HL-60/S4 (cell line): ENCODE measurements at regions not wholly inside any gene's neighbourhood (a gene's known extent, or its start where the extent isn't known, plus 50 kb on each side); places are given as distances from the start of the nearest gene placed in this dataset.

Experiments used
- in situ Hi-C: fragments of 300-500 bp; cut with MboI; formaldehyde crosslinking; loops from 2 replicates; pipeline ENCODE4 v1.14.3; 2022; ENCODE audit warnings: low sequenced_read_pairs

DNA sequence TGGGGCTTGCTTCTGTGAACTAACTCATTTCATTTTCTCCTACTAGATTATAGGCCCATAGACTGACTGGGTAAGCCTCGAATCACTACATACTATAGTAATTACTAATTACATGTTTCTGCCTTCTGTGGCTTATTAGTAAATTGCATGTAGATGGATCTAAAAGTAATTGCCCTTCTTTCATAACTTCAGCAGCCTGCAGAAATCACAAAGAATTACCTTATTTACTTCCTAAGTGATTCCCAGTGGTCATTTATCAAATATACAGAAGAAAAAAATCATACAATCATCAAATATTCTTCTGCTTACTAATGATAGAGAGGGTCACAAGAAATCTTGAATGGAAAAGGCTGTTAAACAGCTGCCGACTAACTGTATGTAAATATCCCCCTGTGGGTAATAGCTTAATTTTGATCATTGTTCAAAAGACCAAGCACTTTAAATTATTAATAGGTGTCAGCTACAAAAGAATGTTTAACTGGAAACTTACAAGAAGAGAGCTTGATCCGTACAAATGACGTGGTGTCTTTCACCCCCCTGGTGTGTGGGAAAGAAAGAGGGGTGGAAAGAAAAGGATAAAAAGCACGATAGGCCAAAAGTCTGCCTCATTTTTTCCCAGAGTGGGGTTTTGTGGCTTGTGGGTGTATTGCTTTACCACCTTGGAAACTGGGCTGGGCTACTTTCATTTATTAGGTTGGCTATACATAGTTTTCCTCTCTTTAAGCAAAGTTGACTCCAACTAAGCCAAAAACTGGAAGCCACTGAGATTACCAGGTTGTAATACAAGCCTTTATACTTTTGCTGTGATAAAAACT lies 361.8 kb upstream of the ZMIZ1 start:
- in situ Hi-C loops, result no loop called here

DNA sequence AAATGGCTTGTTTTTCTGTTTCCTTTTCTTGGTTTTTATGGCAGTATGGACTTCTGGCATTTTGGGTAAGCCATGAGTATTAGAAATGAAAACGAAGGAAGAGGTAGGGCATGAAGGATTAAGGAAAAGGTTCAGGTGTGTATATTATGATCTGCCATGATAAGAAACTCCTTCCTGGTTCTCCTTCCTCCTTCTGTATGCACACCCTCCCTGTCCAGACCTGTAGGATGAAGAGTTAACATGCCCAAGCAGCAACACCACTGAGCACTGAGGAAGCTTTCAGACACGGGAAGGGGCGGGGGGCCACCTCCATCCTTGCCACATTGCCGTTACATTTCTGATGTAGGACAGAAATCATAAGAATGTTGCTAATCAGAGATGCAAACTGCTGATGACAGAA lies 361.0 kb upstream of the ZMIZ1 start:
- in situ Hi-C loops, result no loop called here

DNA sequence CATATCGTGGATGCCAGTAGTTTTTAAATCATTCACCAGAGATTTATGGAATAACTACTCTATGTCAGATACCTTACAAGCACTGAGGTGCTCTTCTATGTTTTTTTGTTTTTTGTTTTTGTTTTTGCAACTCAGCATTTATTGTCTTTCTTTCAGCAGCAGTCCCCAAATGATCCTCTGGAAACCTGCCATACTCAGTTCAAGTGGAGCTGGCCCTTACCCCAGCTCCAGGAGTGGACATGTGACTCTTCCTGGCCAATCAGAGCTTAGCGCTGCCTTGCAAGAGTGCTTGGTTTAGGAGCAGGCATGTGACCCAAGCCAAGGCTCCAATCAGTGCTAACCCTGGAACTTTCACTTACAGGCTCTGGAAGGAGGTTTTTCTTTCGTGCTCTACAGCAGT lies 356.6 kb upstream of the ZMIZ1 start:
- in situ Hi-C loops, result no loop called here

DNA sequence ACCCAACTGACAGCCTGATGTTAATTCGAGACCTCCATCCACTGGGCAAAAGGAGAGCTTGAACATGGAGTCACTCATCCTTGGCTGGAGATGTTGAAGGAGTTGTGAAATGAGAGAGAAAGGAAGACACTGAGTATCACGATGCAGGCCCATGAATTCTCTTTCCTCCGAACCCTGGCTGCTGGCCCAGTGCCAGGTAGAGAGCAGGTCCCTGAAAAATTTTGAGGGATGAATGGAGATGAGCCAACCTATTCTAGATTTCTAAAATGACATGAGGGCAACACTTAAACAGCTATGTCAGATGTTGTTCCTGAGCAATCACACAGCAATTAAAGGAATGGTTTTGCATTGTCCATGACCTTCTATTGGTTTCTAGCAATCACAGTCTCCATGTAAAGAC lies 355.1 kb upstream of the ZMIZ1 start:
- in situ Hi-C loops, result no loop called here

DNA sequence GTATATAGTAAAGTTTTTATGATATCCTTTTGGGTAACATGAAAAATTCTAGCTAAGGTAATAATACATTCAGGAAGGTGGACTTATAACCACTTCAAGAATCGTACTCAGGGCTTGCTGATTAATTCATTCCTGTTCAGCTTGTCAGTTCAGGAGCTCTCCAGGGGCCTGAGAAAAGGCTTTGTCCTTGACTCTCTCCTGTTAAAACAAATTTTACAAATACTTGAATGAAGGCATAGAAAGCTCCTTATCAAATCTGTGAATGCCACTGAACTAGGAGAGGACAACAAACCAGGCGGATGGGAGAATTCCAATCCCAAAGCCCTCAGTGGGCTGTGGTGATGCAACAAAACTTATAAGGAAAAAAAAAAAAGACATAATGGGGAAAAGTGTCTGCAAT lies 354.5 kb upstream of the ZMIZ1 start:
- in situ Hi-C loops, result no loop called here

DNA sequence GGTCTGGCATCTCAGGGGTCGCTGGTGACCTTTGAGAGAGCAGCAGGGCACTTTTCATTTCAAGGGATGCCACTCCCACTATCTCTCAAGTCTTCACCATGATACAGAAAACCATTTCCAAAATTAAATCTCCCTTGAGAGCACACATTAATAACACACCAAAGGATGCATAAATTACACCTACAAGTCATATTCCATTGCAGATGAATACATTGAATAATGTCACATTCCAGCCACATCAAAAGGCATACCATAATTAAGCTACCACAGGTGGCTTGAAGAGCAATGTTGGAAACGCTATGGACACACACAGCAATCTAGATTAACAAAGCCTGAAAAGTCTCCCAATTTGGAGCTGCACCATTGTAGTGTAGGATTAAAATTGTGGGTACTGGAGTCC lies 353.3 kb upstream of the ZMIZ1 start:
- in situ Hi-C loops, result no loop called here

DNA sequence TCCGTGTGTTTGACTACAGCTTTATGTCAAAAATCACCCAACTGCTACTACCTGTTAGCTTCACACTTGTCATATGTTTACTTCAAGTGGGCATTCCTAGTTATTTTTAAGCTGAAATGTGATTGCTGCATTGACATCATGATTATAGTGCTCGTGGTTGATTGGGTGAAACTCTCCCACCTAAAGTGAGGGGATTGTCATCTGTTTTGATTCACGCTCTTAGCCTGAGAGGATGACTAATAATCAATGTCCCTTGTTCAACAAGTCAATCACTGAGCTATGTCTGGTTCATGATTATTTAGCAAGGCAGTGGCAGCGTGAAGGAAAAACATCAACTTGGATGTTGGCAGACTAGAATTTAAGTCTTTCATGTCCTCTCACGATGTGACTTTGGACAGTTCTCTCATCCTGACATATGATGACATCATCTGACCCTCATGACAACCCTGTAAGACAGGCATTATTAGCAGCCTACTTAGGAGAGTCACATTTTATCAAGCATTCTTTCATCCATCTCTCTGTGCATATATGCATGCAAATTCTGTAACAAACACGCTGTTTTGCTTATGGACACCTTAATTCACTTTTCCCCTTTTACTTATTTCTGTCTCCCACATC lies 352.6 kb upstream of the ZMIZ1 start:
- in situ Hi-C loops, result no loop called here

DNA sequence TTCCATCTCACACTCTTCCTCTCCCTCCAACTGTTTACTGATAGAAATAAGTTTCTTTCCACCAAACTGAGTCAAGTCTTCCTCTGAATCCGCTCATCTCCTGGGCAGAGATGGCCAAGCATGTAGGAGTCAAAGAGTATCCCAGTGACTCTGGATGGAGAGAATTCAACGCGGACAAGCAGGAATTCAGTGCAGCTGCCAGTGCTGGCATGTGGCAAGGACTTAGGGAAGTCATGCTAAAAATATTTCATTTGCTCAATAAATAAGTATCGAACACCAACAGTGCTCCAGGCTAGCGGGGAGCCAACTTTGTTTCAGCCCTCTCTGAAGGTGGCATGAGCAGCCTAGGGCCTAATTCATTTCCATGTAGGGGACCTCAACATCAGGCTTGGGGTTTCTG lies 351.6 kb upstream of the ZMIZ1 start:
- in situ Hi-C loops, result no loop called here

DNA sequence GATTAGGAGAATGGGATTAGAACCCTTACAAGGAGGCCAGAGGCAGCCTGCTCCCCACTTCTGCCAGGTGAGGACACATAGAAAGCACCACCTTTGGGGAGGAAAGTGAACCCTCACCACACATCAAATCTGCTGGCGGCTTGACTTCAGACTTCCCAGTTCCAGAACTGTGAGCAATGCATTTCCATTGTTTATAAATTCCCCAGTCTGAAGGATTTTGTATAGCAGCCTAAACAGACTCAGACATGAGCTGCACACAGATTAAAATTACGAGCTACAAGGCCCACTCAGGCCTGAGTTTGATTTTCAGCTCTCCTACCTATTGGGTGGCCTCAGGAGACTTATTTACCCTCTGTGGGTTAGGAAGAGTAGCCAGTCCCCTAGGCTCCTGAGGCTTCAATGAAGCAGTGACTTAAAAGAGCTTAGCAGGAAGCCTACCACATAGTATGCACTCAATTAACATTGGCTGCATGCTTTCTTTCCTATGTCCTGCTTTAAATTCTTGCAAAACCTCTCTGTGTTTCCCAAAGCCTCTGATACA lies 350.7 kb upstream of the ZMIZ1 start:
- in situ Hi-C loops, result no loop called here

DNA sequence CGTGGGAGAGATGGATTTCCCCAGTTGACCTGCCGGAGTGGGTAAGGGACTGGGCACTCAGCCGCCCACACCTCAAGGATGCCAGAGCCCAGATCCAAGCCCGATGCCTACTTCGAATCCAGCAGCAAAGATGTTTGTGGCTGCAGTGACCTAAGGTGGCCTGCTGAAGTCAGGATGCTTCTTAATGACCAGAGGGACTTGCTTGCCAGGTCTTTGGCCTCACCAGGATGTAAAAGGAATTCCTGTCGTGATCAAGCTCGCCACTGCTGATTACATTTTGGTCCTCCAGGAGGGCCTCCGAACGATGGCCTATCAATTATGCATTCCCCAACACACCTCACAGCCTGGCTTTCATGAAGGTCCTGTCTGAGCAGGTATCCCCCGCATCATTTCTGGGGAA lies 349.5 kb upstream of the ZMIZ1 start:
- in situ Hi-C loops, result no loop called here

DNA sequence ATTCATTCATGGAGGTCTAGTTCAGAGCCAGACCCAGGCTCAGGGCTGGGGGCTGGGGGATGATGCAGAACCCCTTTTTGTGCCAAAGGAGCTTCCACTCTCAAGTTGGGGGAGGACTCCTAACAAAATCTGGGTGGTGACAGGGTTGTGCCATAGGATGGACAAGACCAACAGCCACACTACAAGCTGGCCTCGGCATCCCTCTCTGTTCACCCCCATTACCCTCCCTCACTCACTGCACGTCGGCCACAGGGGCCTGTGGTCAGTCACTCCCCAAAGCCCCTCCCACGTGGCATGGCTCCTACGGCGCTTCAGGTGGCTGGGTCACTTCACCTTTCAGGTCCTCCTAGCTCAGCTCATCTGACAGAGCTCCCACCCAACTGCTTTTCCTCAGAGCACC lies 348.7 kb upstream of the ZMIZ1 start:
- in situ Hi-C loops, result no loop called here

DNA sequence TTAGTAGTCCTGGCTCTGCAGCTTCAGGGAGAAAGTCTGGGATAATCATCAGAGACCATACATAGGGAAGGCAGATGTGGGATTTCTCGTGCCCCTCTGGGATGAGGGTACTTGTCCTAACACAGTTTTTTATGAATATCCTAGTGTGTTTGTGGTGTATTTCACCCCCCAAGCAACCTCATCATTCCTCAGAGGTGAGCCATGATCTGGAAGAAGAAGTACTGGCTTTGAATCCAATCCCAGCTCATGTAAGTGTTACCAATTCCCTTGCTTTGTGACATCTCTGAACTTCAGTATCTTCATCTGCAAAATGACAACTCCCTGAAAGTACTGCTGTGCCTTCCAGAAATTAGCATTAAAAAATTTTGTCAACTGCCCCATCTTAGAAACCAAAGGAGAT lies 347.5 kb upstream of the ZMIZ1 start:
- in situ Hi-C loops, result no loop called here

DNA sequence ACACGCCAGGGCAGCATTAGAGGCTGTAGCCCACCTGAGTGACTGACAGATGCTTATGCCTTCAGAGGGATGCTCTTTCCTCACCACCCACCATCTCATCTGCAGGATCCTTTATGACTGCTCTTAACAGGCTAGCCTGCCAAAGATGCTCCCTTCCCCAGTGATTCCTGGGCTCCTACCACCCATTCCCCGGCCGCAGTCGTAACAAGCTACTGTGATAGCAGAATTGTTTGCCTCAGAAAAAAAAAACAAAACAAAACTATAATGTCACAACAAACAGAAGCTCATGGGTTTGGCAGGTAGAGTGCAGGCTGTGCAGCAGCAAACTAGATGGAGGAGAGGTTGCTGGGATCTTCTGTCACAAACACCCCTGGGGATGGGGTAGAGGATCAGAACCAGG lies 343.9 kb upstream of the ZMIZ1 start:
- in situ Hi-C loops, result no loop called here

DNA sequence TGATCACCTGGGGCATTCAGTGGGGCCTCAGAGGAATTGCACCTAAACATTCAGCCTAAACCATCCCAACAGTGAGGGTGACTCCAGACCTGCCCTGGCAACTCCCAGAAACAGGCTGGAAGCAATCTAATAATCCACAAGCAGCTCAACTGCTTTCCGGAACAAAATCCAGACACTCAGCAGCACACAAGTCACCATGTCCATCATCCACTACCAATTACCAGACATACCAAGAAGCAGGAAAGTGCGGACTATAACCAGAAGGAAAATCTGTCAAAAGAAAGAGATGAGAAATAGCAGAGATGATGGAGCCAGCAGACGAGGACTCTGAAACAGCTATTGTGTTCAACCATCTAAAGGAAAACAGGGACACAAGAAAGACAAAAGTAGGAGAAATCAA lies 342.6 kb upstream of the ZMIZ1 start:
- in situ Hi-C loops, result no loop called here

DNA sequence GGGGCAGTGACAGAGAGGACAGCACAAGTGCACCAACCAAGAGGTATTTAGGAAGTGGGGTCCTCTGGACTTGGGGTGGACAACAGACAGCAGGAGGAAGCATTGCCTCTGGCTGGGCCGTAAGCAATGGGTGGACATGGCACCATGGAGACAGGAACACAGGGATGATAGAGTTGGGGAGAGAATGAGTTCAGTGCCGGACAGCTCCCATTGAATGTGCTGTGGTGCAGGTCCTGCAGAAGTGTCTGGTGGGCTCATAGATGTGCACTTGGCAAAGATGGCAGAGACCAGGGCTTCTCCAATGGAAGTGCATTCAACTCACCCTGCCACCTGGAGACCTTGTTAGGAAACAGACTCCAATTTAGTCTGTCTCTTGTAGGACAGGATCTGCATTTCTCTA lies 341.5 kb upstream of the ZMIZ1 start:
- in situ Hi-C loops, result no loop called here

DNA sequence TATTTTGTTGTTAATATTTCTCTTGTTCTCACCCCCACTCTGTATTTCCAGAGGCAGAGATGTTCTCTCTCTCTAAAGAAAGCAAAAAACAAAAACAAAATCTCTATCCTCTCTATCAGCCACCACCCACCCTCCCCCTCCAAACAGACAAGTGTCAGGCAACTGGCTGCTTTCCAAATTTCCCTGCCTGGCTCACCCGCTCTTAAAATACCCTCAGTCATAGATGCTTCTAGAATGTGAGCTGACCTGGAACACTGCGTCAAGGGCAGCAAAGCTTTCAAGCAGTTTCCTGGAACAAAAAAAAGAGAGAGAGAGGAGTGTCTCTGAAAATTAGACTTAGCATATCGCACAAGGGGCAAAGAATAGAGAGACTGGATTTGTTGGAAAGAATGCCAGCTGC lies 341.0 kb upstream of the ZMIZ1 start:
- in situ Hi-C loops, result no loop called here

DNA sequence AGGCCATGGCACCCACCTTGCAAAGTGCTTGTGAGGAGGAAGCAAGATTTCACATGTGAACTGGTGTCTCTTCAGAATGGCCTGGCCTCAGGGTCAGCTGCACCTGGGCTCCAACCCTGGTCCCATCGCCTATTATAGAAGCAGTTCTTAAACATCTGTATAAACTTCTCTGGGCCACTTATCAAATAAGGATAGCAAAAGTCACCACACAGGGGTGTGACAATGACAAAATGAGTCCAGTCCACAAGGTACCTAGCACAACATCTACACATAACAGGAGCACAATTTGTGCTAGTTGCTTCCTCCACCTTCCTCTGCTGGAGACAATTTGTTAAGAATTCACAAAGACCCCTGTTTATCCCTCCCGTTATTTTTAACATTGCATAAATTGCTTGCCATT lies 340.6 kb upstream of the ZMIZ1 start:
- in situ Hi-C loops, result no loop called here

DNA sequence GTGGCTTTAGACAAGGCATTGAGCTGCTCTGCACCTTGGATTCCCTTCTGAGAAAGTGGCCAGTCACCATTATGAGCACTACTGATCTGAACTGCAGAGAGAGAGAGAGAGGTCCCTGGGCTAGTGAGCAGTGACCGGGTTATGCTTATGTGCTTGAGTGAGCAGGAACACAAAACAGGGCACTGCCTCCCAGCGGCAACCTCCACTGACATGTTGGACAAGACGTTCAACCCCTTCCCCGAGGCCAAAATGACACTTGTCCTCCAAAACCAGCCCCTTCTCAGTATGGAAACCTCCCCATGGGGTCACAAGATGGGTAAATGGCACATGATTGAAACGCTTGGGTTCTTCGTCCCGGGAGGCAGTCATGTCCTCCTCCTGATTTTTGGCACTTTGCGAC lies 339.4 kb upstream of the ZMIZ1 start:
- in situ Hi-C loops, result no loop called here

DNA sequence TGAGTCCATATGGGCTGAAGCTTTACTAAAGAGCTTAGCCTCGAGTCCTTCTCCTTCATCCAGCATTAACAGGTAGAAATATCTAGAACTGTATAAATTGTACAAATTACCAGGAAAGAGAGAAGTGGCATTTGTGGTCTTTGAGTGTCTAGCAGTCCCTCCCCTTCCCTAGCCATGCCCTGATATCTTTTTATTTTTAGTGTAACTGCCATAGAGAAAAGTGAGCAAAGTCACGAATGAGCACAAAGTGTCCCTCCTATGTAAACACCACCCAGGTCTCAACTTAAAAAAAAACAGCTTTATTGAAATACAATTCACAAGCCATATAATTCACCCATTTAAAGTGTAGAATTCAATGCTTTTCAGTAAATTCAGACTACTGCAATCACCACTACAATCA lies 339.0 kb upstream of the ZMIZ1 start:
- in situ Hi-C loops, result no loop called here

DNA sequence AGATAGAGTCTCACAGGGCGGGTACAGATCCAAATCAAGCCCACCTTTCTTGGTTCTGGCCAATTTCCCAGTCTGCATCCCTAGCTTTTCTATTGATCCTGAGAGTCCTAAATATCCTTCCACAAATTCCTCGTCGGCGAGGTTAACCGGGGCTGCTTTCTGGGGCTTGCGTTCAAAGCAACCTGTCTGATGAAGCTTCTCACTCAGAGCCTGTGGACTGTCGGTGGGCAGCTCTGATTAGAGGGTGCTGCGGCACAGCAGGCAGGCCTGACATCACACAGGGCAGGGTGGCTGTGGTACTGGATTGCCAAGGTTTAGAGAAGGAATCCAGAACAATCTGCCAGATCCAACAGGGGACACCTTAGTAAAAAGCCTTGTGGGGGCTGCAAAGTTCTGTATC lies 338.0 kb upstream of the ZMIZ1 start:
- in situ Hi-C loops, result no loop called here

DNA sequence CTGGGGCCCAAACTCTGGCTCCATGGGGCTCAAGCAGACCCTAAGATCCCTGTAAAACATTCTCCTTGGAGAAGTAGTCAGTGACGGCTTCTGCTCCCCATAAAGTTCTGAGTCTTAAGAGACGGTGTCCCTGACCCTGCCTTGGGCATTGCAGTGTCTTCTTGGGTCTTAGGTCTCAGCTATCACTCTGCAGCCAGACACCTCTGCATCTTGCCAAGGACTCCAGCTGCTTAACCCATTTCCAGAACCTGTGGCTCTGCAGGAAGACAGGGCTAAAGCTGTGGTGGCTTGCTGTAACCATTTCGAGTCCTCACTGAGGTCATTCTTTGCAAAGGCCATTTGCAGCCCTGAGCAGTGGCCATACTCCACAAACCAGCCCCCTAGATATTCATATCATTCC lies 337.1 kb upstream of the ZMIZ1 start:
- in situ Hi-C loops, result no loop called here

DNA sequence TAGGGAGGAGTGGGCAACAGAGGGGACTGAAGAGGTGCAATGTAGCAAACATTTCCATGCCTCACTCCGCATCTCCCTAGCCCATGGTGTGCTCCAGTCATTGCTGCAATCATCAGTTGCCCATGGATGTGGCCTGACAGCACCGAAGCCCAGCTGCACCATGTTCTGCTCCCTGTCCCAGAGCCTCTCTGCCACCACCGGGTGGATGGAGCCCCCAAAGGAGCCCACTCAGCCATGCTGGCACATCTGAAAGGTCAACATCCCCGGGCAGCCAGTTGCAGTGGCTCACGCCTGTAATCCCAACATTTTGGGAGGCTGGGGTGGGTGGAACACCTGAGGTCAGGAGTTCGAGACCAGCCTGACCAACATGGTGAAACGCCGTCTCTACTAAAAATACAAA lies 336.4 kb upstream of the ZMIZ1 start:
- in situ Hi-C loops, result no loop called here
